ENCODE measurements at regions not wholly inside any gene's neighbourhood (a gene's known extent, or its start where the extent isn't known, plus 50 kb on each side); places are given as distances from the start of the nearest gene placed in this dataset.

DNA sequence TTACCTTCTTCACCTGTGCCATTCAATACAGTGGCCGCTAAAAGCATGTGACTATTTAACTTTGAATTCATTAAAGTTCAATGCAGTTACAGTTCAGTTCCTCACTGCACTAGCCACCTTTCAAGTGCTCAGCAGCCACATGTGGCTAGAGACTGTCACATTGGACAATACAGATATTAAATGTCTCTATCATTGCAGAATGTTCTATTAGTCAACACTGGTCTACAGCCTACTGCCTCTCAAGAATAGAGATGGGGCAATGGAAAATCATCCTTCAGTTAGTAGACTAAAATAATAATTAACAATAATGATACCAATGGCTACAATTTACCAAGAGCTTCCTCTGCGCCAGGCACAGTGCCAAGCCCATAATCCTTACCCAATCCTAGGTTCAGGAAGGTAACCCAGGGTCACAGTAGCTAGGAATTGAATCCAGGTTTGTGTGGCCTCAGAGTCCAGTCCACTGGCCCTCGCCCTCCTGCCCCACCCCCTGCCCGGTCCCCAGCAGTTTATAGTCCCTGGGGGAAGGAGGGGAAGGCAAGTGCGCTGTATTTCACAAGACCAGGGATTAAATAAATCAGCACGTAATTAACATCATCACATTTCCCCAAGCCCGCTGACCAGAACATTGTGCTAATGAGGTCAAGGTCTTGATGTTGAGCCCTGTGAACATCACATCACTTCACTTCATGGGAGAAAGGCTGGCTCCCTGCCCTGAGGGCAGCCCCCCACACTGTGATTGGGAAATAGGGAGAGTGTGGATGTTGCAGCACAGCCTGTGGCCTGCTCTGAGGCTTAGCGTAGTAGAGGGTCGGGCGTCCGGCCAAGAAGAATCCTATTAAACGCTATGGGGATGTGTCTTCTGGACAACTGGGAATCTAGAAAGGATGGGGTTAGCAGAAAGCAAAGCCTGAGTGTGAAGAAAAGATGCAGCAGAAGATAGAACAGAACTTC is 147.2 kb downstream of the VEGFA start:
- Histone ChIP-seq H3K4me3 (ENCODE audit: low read length, poor library complexity, severe bottlenecking) (no peak overlapping the region), H3K4me2 (ENCODE audit: low read depth, low read length, poor library complexity, severe bottlenecking) (no peak overlapping the region), H3K9me2 (replicated peaks; ENCODE audit: low read depth, low read length) (no peaks in the 10 kb centered on the region), H3K4me1 (ENCODE audit: insufficient read depth, low read length, poor library complexity, severe bottlenecking) (peaks cover 40% of the 10 kb centered on the region), H3K36me3 (ENCODE audit: insufficient read depth, low read length) (no peaks in the 10 kb centered on the region), H3K9ac (ENCODE audit: low read depth, low read length, poor library complexity, severe bottlenecking) (no peak overlapping the region), H2AFZ (ENCODE audit: low read length) (no peak overlapping the region), H3F3A (ENCODE audit: low read depth) (no peaks in the 10 kb centered on the region), H4K20me1 (ENCODE audit: insufficient read depth, low read length, poor library complexity, severe bottlenecking) (no peaks in the 10 kb centered on the region), H3K79me2 (ENCODE audit: insufficient read depth, low read length) (no peaks in the 10 kb centered on the region), H3K9me3 (ENCODE audit: insufficient read depth, low read depth, low read length) (no peaks in the 10 kb centered on the region), H3K27me3 (ENCODE audit: insufficient read depth, low read length, poor library complexity, severe bottlenecking) (no peaks in the 10 kb centered on the region)
- TF ChIP-seq, protein P1, sequence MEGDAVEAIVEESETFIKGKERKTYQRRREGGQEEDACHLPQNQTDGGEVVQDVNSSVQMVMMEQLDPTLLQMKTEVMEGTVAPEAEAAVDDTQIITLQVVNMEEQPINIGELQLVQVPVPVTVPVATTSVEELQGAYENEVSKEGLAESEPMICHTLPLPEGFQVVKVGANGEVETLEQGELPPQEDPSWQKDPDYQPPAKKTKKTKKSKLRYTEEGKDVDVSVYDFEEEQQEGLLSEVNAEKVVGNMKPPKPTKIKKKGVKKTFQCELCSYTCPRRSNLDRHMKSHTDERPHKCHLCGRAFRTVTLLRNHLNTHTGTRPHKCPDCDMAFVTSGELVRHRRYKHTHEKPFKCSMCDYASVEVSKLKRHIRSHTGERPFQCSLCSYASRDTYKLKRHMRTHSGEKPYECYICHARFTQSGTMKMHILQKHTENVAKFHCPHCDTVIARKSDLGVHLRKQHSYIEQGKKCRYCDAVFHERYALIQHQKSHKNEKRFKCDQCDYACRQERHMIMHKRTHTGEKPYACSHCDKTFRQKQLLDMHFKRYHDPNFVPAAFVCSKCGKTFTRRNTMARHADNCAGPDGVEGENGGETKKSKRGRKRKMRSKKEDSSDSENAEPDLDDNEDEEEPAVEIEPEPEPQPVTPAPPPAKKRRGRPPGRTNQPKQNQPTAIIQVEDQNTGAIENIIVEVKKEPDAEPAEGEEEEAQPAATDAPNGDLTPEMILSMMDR (conservative IDR thresholded peaks at IDR 0.05; ENCODE audit: low read length), result no peak
- no peak for TF ChIP-seq EZH2phosphoT487 (IDR thresholded peaks at IDR 0.05; ENCODE audit: borderline replicate concordance)

DNA sequence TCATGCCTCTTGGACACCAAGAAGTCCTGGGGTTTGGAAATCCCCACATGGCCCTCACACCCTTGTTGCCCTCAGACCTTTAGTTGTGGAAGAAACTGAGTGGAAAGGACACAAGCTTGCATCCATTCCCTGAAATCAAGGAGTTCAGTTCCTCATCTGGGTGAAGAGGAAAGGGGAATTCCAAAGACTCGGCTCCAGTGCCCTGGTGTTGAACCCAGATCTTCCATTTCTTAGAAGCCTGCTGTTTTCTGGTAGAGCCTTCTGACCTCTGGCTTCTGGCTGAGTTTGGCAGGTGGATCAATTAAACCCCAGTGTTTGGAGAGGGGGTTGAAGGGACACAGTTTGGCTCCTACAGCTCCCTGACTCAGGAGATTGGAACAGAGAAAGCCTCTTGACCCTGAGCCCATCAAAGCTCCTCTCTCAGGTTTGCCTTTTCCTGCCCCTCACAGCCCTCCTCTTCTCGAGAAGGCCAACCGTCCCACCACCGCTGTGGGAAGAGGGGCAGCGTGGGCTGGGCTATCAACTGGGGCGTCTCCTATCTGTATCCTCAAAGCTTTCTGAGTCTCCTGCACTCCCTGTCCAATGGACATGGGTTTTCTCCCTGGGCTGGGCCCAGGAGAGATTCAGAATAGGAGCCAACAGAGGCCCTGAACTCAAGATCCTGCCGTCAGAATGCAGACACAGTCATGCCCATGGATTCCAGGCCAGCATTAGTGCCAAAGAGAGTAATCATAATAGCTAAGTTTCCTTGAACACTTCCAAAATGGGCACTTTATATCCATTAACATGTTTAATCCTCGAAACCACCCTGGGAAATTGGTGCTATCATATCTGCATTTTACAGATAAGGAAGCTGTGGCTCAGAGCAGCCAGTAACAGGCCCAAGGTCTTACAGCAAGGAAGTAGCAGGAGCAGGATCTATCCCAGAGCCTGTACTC is 146.2 kb downstream of the VEGFA start:
- H2AFZ ChIP-seq (ENCODE audit: low read length), result no peak overlapping the region
- no peaks in the 10 kb centered on the region for H3K27me3 ChIP-seq (ENCODE audit: insufficient read depth, low read length, poor library complexity, severe bottlenecking)
- no peaks in the 10 kb centered on the region for H3F3A ChIP-seq (ENCODE audit: low read depth)
- H3K4me1 ChIP-seq (ENCODE audit: insufficient read depth, low read length, poor library complexity, severe bottlenecking), result peaks cover 38% of the 10 kb centered on the region
- no peaks in the 10 kb centered on the region for H3K36me3 ChIP-seq (ENCODE audit: insufficient read depth, low read length)
- no peaks in the 10 kb centered on the region for H3K79me2 ChIP-seq (ENCODE audit: insufficient read depth, low read length)
- no peak overlapping the region for H3K4me2 ChIP-seq (ENCODE audit: low read depth, low read length, poor library complexity, severe bottlenecking)
- no peaks in the 10 kb centered on the region for H4K20me1 ChIP-seq (ENCODE audit: insufficient read depth, low read length, poor library complexity, severe bottlenecking)
- no peak overlapping the region for H3K9ac ChIP-seq (ENCODE audit: low read depth, low read length, poor library complexity, severe bottlenecking)
- H3K4me3 ChIP-seq (ENCODE audit: low read length, poor library complexity, severe bottlenecking), result no peak overlapping the region
- TF ChIP-seq EZH2phosphoT487 (IDR thresholded peaks at IDR 0.05; ENCODE audit: borderline replicate concordance), result no peak
- TF ChIP-seq, protein P1 (conservative IDR thresholded peaks at IDR 0.05; ENCODE audit: low read length), result no peak
- no peaks in the 10 kb centered on the region for H3K9me2 ChIP-seq (replicated peaks; ENCODE audit: low read depth, low read length)
- no peaks in the 10 kb centered on the region for H3K9me3 ChIP-seq (ENCODE audit: insufficient read depth, low read depth, low read length)

- Histone ChIP-seq H3K9me2 (replicated peaks; ENCODE audit: low read depth, low read length) (no peaks in the 10 kb centered on the region), H3K36me3 (ENCODE audit: insufficient read depth, low read length) (no peaks in the 10 kb centered on the region), H3K4me2 (ENCODE audit: low read depth, low read length, poor library complexity, severe bottlenecking) (no peak overlapping the region), H2AFZ (ENCODE audit: low read length) (no peak overlapping the region), H4K20me1 (ENCODE audit: insufficient read depth, low read length, poor library complexity, severe bottlenecking) (no peaks in the 10 kb centered on the region), H3K27me3 (ENCODE audit: insufficient read depth, low read length, poor library complexity, severe bottlenecking) (no peaks in the 10 kb centered on the region), H3K9ac (ENCODE audit: low read depth, low read length, poor library complexity, severe bottlenecking) (no peak overlapping the region), H3K4me1 (ENCODE audit: insufficient read depth, low read length, poor library complexity, severe bottlenecking) (peaks cover 38% of the 10 kb centered on the region), H3K4me3 (ENCODE audit: low read length, poor library complexity, severe bottlenecking) (no peak overlapping the region), H3F3A (ENCODE audit: low read depth) (no peaks in the 10 kb centered on the region), H3K79me2 (ENCODE audit: insufficient read depth, low read length) (no peaks in the 10 kb centered on the region), H3K9me3 (ENCODE audit: insufficient read depth, low read depth, low read length) (no peaks in the 10 kb centered on the region)
- TF ChIP-seq, protein P1 (conservative IDR thresholded peaks at IDR 0.05; ENCODE audit: low read length), result no peak
- TF ChIP-seq EZH2phosphoT487 (IDR thresholded peaks at IDR 0.05; ENCODE audit: borderline replicate concordance), result no peak
Measured at GRCh38 chr6:43915208-43915869, 145.3 kb downstream of the VEGFA start.
